Suprapubic skin (tissue), 4 donors: ENCODE measurements at regions not wholly inside any gene's neighbourhood (a gene's known extent, or its start where the extent isn't known, plus 50 kb on each side); places are given as distances from the start of the nearest gene placed in this dataset.

Experiments
- DNase-seq, 2 donors: peaks; one replicate each; pipeline ENCODE4 v3.0.0-alpha.2; 2019; ENCODE audit warnings: low spot score in 2 of 2
- H3K27ac ChIP-seq: fragments of 200-600 bp; sonication (generic); one replicate; pipeline ENCODE4 v1.5.1; 2019
- H3K27me3 ChIP-seq: fragments of 200-600 bp; sonication (generic); one replicate; pipeline ENCODE4 v1.5.1; 2019
- H3K36me3 ChIP-seq: fragments of 200-600 bp; sonication (generic); one replicate; pipeline ENCODE4 v1.5.1; 2019
- H3K4me1 ChIP-seq: fragments of 200-600 bp; sonication (generic); one replicate; pipeline ENCODE4 v1.5.1; 2019
- H3K4me3 ChIP-seq: fragments of 200-600 bp; sonication (generic); one replicate; pipeline ENCODE4 v1.5.1; 2019; ENCODE audit warnings: mild to moderate bottlenecking
- H3K9me3 ChIP-seq: fragments of 200-600 bp; sonication (generic); one replicate; pipeline ENCODE4 v1.5.1; 2019
- CTCF ChIP-seq, 2 donors: fragments of 200-600 bp in 1 of 2; fragments of 450-650 bp in 1 of 2; sonication (generic) in 1 of 2; IDR thresholded peaks; one replicate each; pipeline ENCODE4 v1.5.1; 2016 to 2019; ENCODE audit warnings: antibody characterized with exemption in 2 of 2, mild to moderate bottlenecking in 1 of 2, moderate library complexity in 1 of 2
- EP300 ChIP-seq: sonication (generic); formaldehyde crosslinking; IDR thresholded peaks from one replicate; pipeline ENCODE4 v1.6.1; 2017; ENCODE audit warnings: antibody characterized with exemption
- POLR2A ChIP-seq, 2 donors: fragments of 450-650 bp; IDR thresholded peaks; one replicate each; pipeline ENCODE4 v1.6.1; 2017; ENCODE audit warnings: antibody characterized with exemption in 2 of 2, mild to moderate bottlenecking in 2 of 2, moderate library complexity in 2 of 2
- POLR2AphosphoS5 ChIP-seq, 3 donors: sonication (generic); formaldehyde crosslinking; IDR thresholded peaks; one replicate each; pipeline ENCODE4 v1.6.1; 2017; ENCODE audit warnings: antibody characterized with exemption in 3 of 3
- WGBS: methylation state at CpG from one replicate; pipeline ENCODE4 v1.1.5; 2018; 5-methylcytosine and 5-hydroxymethylcytosine counted together

GRCh38 chr16:51996516-51996915 lies 550.4 kb downstream of the TOX3 start:
- Histone ChIP-seq H3K36me3 (no peaks in the 10 kb centered on the region), H3K4me1 (no peaks in the 10 kb centered on the region), H3K27ac (no peak overlapping the region), H3K4me3 (no peak overlapping the region), H3K27me3 (no peaks in the 10 kb centered on the region), H3K9me3 (no peaks in the 10 kb centered on the region)
- DNase-seq: no peak
- TF ChIP-seq CTCF (IDR thresholded peaks at IDR 0.05): no peak
- no peak for TF ChIP-seq POLR2AphosphoS5 (IDR thresholded peaks at IDR 0.05)
- no peak for TF ChIP-seq EP300
- no peak for TF ChIP-seq POLR2A (IDR thresholded peaks at IDR 0.05)
- WGBS: 55% methylated on average over 3 of the region's 3 CpGs

- Histone ChIP-seq H3K27ac (no peak overlapping the region), H3K36me3 (no peaks in the 10 kb centered on the region), H3K4me3 (no peak overlapping the region), H3K27me3 (no peaks in the 10 kb centered on the region), H3K4me1 (no peaks in the 10 kb centered on the region), H3K9me3 (no peaks in the 10 kb centered on the region)
- TF ChIP-seq POLR2AphosphoS5 (IDR thresholded peaks at IDR 0.05) (no peak), CTCF (IDR thresholded peaks at IDR 0.05) (no peak), POLR2A (IDR thresholded peaks at IDR 0.05) (no peak), EP300 (no peak)
- DNase-seq: no peak
- WGBS: 40% methylated on average over 8 of the region's 8 CpGs
Observed at GRCh38 chr16:51994597-51994996, 552.3 kb downstream of the TOX3 start.

- Histone ChIP-seq H3K27ac (no peak overlapping the region), H3K4me1 (no peaks in the 10 kb centered on the region), H3K36me3 (no peaks in the 10 kb centered on the region), H3K27me3 (no peaks in the 10 kb centered on the region), H3K9me3 (no peaks in the 10 kb centered on the region), H3K4me3 (no peak overlapping the region)
- WGBS: 25% methylated on average over 6 of the region's 6 CpGs
- TF ChIP-seq POLR2A (IDR thresholded peaks at IDR 0.05) (no peak), POLR2AphosphoS5 (IDR thresholded peaks at IDR 0.05) (no peak), CTCF (IDR thresholded peaks at IDR 0.05) (no peak)
- DNase-seq: no peak
Observed at GRCh38 chr16:51989637-51990230, 557.2 kb downstream of the TOX3 start.

- Histone ChIP-seq H3K4me1 (no peaks in the 10 kb centered on the region), H3K4me3 (no peak overlapping the region), H3K27ac (no peak overlapping the region), H3K9me3 (no peaks in the 10 kb centered on the region), H3K36me3 (no peaks in the 10 kb centered on the region), H3K27me3 (no peaks in the 10 kb centered on the region)
- no peak for TF ChIP-seq POLR2A (IDR thresholded peaks at IDR 0.05)
- no peak for TF ChIP-seq POLR2AphosphoS5 (IDR thresholded peaks at IDR 0.05)
- TF ChIP-seq EP300: no peak
- TF ChIP-seq CTCF (IDR thresholded peaks at IDR 0.05): no peak
- no peak for DNase-seq
Observed at GRCh38 chr16:51988977-51989376, 558.0 kb downstream of the TOX3 start.

- Histone ChIP-seq H3K4me3 (no peak overlapping the region), H3K9me3 (no peaks in the 10 kb centered on the region), H3K27ac (no peak overlapping the region), H3K27me3 (no peaks in the 10 kb centered on the region), H3K4me1 (no peaks in the 10 kb centered on the region), H3K36me3 (no peaks in the 10 kb centered on the region)
- no peak for DNase-seq
- 100% methylated on average over 1 of the region's 1 CpG for WGBS
- TF ChIP-seq EP300 (no peak), POLR2A (IDR thresholded peaks at IDR 0.05) (no peak), CTCF (IDR thresholded peaks at IDR 0.05) (no peak), POLR2AphosphoS5 (IDR thresholded peaks at IDR 0.05) (no peak)
Observed at GRCh38 chr16:51987519-51987918, 559.4 kb downstream of the TOX3 start.
